ENCODE measurements at regions not wholly inside any gene's neighbourhood (a gene's known extent, or its start where the extent isn't known, plus 50 kb on each side); places are given as distances from the start of the nearest gene placed in this dataset.
"Not testable (repeated sequence)": the region's sequence is repeated elsewhere in the genome, so short reads cannot be mapped to it uniquely, and the experiment has no call there.

DNA sequence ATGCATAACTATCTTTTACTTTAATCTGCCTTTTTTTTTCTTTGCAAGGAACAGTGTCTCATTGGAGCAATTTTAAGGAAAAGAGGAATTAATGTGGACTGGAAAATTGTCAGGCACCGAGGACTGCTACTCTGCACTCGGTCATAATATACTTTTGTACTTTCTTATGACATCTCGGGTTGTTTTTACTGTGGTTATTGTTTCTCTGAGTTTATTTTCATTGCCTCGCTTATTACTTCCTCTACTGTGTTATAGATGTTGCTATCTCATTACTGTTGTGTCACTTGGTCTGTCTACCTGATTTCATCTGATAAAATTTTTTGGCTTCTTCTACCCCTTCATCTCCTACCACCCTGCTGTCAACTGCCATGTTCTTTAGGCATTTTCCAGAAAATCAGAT, 213.5 kb upstream of the POU1F1 start:
- DNase-seq (ENCODE audit: low read depth), result no peak

DNA sequence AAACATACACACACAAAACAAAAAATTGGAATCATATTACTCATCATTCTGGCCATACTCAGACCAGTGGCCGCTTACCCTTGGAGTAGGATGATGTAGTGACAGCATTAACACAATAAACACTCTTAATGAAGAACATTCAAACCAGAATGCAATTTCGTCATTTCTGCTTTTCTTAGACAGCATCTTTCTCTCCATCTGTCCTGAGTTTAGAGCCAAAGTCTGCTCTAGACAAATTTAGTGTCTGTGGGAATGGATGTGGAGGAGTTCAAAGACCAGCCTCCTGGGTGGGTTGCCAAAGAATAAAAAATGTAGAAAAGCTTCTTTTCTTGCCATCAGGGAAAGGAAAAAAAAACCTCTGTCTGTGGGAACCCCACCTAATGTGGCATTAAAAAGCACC, 212.4 kb upstream of the POU1F1 start:
- no peak for DNase-seq (ENCODE audit: low read depth)

DNA sequence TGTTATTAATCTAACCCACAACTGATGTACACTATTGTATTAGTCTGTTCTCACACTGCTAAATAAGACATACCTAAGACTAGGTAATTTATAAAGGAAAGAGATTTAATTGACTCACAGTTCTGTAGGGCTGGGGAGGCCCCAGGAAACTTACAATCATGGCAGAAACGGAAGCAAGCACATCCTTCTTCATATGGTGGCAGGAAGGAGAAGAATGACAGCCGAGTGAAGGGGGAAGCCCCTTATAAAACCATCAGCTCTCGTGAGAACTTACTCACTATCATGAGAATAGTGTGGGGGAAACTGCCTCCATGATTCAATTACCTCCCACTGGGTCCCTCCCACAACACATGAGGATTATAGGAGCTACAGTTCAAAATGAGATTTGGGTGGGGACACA, 210.3 kb upstream of the POU1F1 start:
- not testable (repeated sequence) for DNase-seq (ENCODE audit: low read depth)

GRCh38 chr3:87486115-87486514, 209.7 kb upstream of the POU1F1 start:
- DNase-seq (ENCODE audit: low read depth), result no peak

- DNase-seq (ENCODE audit: low read depth), result no peak
Measured at GRCh38 chr3:87478716-87479115, 202.3 kb upstream of the POU1F1 start.

DNA sequence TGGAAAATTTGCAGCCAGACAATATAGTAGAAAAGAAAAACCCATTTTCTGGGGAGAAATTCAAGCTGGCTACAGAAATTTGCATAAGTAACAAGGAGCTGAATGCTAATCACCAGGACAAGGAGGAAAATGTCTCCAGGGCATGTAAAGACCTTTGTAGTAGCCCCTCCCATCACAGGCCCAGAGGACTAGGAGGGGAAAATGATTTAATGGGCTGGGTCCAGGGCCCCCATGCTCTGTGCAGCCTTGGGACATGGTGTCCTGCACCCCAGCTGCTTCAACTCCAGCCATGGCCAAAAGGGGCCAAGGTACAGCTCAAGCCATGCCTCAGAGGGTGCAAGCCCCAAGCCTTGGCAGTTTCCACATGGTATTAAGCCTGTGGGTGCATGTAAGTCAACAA, 197.6 kb upstream of the POU1F1 start:
- no peak for DNase-seq (ENCODE audit: low read depth)

DNA sequence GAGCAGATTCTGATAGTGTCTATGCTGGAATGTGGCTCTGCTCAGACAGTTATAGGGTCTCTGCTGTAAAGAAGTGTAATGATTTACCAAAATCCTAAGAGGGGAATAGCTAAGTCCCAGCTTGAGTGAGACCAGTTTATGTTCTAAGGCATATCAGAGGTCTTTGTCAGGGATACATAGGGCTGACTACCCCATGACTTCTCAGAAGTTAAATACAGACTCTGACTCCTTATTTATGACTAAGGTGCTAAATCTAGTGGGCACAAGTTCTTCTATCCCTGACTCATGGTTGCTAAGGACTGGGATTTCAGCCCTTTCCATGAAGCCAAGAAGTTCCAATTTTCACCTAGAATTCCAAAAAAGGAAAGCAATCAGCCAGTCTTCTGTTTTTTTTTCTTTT, 192.6 kb upstream of the POU1F1 start:
- DNase-seq (ENCODE audit: low read depth), result no peak

DNA sequence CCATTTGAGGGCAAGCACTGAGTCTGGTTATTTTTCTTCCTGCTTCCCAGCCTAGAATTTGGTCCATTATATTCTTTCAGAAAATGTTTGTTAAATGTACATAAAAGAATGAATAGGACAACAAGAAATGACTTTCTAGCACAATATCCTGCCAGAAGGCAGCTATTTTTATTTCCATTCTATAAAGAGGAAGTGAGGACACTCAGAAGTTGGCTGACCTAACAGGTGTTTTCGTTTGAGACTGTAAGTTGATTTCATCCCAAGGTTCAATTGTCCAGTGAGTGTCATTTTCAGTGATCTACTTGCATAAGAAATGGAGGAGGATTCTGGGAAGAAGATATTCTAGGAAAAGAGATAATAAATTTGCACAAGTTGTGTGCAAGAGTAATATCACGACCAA, 191.9 kb upstream of the POU1F1 start:
- DNase-seq (ENCODE audit: low read depth), result no peak

- no peak for DNase-seq (ENCODE audit: low read depth)
Measured at GRCh38 chr3:87462228-87462627, 185.8 kb upstream of the POU1F1 start.

DNA sequence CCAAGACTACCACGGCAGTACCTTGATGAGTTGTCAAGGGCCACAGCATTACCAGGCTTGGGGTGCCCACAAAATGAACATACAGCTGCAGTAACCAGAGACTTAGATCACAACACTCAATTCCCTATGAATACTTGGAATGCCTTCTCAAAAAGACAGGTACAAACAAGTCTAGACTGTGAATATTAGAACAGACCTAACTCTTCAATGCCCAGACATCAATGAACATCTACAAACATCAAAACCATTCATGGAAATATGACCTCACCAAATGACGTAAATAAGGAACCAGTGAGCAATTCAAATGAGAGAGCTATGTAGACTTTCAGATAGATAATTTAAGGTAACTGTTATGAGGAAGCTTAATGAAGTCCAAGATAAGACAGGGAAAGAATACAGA, 185.1 kb upstream of the POU1F1 start:
- DNase-seq (ENCODE audit: low read depth), result no peak

GRCh38 chr3:87461036-87461435, 184.7 kb upstream of the POU1F1 start:
- no peak for DNase-seq (ENCODE audit: low read depth)

DNA sequence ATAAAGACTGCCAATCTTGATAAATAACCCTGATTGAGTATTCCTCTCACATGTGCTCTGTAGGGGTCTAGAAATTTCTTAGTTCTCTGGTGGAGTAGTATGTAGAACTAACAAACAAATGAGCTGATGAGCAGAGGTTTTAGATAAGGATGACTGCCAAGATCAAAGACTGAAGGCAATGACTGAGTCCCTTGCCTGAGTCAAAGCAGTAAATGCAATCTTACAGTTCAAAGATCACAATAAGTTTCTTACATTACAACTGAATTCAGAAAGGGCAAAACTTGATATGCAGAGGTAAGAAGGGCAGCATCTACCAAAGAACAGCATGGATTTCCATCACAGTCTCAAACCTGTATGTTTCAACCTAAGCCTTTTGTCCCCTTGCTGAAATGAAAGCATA, 172.2 kb upstream of the POU1F1 start:
- DNase-seq (ENCODE audit: low read depth), result no peak

DNA sequence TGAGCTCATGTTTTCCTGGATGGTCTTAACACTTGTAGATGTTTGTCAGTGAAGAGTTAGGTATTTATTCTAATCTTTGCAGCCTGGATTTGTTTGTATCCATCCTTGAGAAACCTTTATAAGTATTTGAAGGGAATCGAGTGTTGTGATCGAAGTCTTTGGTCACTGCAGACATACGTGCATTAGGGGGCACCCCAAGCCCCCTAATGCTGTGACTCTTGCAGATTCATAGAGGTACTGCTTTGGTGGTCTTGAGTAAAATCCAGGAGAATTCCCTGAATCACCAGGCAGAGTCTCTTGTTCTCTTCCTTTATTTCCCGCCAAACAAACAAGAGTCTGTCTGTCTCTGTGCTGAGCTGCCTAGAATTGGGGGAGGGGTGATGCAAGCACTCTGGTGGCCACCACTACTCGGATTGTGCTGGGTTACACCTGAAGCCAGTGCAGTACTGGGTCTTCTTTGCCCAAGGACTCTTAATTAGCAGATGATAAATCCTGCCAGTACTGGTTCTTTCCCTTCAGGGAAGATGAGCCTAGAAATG, 170.5 kb upstream of the POU1F1 start:
- DNase-seq (ENCODE audit: low read depth), result no peak

- DNase-seq (ENCODE audit: low read depth), result no peak
Measured at GRCh38 chr3:87442470-87442869, 166.1 kb upstream of the POU1F1 start.

GRCh38 chr3:87437765-87438164, 161.4 kb upstream of the POU1F1 start:
- no peak for DNase-seq (ENCODE audit: low read depth)

- no peak for DNase-seq (ENCODE audit: low read depth)
Measured at GRCh38 chr3:87436781-87437543, 160.6 kb upstream of the POU1F1 start.

GRCh38 chr3:87435926-87436620, 159.7 kb upstream of the POU1F1 start:
- DNase-seq (ENCODE audit: low read depth), result no peak

- not testable (repeated sequence) for DNase-seq (ENCODE audit: low read depth)
Measured at GRCh38 chr3:87433445-87433844, 157.1 kb upstream of the POU1F1 start.

DNA sequence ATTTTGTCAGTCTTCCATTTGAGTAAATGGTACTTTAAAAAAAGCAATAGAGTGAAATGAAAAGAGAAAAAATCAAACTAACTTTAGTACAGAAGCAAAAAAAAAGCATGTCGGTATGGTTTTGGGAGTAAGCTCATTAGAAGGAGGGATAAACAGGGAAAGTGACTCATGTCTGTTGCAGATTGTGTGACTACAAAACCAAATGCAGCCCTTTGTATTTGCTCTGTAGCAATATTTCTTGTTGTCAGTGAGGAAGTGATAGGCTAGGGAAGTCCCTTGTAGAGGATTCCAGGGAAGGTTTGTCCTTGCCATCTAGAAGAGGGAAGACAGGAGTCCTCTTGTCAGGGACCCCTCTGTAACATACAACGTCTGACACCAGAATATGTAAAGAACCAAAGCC, 150.5 kb upstream of the POU1F1 start:
- DNase-seq (ENCODE audit: low read depth), result no peak

GRCh38 chr3:87425056-87425455, 148.7 kb upstream of the POU1F1 start:
- DNase-seq (ENCODE audit: low read depth), result no peak

- DNase-seq (ENCODE audit: low read depth), result no peak
Measured at GRCh38 chr3:87423336-87423735, 147.0 kb upstream of the POU1F1 start.

DNA sequence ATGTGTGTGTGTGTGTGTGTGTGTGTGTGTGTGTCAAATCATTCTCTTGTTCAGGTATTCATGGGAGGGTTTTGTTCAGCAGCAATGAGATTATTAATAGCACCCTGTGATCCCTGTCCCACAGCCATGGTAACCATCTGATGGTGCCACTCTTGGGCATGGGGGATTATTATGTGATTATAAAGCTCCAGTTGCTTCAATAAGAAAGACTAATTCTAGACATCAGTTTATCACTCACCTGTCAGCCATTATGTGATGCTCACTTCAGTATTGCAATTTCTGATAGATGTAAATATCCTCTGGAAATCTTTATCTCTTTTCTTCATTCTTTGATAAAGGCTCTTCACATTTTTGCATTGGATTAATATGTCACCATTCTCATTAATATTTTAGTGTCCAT, 145.9 kb upstream of the POU1F1 start:
- no peak for DNase-seq (ENCODE audit: low read depth)

DNA sequence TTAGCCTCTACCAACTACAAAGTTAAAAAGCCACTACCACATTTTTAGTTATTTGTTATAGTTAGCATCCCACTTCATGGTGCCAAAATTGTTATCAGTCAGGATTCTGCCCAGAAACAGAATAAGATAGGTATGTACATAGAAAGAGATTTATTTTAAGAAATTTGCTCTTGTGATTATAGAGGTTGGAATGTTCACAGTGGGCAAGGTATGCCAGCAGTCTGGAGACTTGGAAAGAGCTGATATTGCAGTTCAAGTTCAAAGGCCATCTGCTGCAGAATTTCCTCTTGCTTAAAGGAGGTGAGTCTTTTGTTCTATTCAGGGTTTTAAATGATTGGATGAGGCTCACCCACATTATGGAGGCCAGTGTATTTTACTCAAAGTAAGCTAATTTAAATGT, 143.8 kb upstream of the POU1F1 start:
- no peak for DNase-seq (ENCODE audit: low read depth)

- no peak for DNase-seq (ENCODE audit: low read depth)
Measured at GRCh38 chr3:87414271-87414670, 137.9 kb upstream of the POU1F1 start.
